ENCODE measurements at regions not wholly inside any gene's neighbourhood (a gene's known extent, or its start where the extent isn't known, plus 50 kb on each side); places are given as distances from the start of the nearest gene placed in this dataset.

- Histone ChIP-seq H3K36me3 (no peaks in the 10 kb centered on the region), H3K4me1 (ENCODE audit: low read depth) (no peaks in the 10 kb centered on the region), H3K27me3 (no peaks in the 10 kb centered on the region), H3K27ac (no peak overlapping the region), H3K9me3 (ENCODE audit: low read depth) (no peaks in the 10 kb centered on the region), H3K4me3 (no peak overlapping the region)
- TF ChIP-seq, protein P1, sequence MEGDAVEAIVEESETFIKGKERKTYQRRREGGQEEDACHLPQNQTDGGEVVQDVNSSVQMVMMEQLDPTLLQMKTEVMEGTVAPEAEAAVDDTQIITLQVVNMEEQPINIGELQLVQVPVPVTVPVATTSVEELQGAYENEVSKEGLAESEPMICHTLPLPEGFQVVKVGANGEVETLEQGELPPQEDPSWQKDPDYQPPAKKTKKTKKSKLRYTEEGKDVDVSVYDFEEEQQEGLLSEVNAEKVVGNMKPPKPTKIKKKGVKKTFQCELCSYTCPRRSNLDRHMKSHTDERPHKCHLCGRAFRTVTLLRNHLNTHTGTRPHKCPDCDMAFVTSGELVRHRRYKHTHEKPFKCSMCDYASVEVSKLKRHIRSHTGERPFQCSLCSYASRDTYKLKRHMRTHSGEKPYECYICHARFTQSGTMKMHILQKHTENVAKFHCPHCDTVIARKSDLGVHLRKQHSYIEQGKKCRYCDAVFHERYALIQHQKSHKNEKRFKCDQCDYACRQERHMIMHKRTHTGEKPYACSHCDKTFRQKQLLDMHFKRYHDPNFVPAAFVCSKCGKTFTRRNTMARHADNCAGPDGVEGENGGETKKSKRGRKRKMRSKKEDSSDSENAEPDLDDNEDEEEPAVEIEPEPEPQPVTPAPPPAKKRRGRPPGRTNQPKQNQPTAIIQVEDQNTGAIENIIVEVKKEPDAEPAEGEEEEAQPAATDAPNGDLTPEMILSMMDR (IDR thresholded peaks at IDR 0.05; ENCODE audit: low read depth, low read length) = no peak
- no peak for DNase-seq (ENCODE audit: low read depth in 1 of 2, low spot score in 1 of 2)
Observed at GRCh38 chr1:2867087-2867425, 65.6 kb upstream of the TTC34 start.

GRCh38 chr1:2867861-2868260, 66.4 kb upstream of the TTC34 start:
- DNase-seq (ENCODE audit: low read depth in 1 of 2, low spot score in 1 of 2) = no peak
- Histone ChIP-seq H3K27me3 (no peaks in the 10 kb centered on the region), H3K36me3 (no peaks in the 10 kb centered on the region), H3K27ac (no peak overlapping the region), H3K4me1 (ENCODE audit: low read depth) (no peaks in the 10 kb centered on the region), H3K9me3 (ENCODE audit: low read depth) (no peaks in the 10 kb centered on the region), H3K4me3 (no peak overlapping the region)
- TF ChIP-seq, protein P1 (IDR thresholded peaks at IDR 0.05; ENCODE audit: low read depth, low read length) = no peak

- TF ChIP-seq, protein P1 (IDR thresholded peaks at IDR 0.05; ENCODE audit: low read depth, low read length) = no peak
- no peak for DNase-seq (ENCODE audit: low read depth in 1 of 2, low spot score in 1 of 2)
- no peaks in the 10 kb centered on the region for H3K4me1 ChIP-seq (ENCODE audit: low read depth)
- H3K36me3 ChIP-seq = no peaks in the 10 kb centered on the region
- H3K27ac ChIP-seq = no peak overlapping the region
- no peaks in the 10 kb centered on the region for H3K27me3 ChIP-seq
- no peaks in the 10 kb centered on the region for H3K9me3 ChIP-seq (ENCODE audit: low read depth)
- no peak overlapping the region for H3K4me3 ChIP-seq
Observed at GRCh38 chr1:2868571-2869195, 67.2 kb upstream of the TTC34 start.

GRCh38 chr1:2871246-2871815, 69.8 kb upstream of the TTC34 start:
- no peaks in the 10 kb centered on the region for H3K9me3 ChIP-seq (ENCODE audit: low read depth)
- no peak for DNase-seq (ENCODE audit: low read depth in 1 of 2, low spot score in 1 of 2)
- no peaks in the 10 kb centered on the region for H3K36me3 ChIP-seq
- H3K4me1 ChIP-seq (ENCODE audit: low read depth) = no peaks in the 10 kb centered on the region
- H3K27ac ChIP-seq = no peak overlapping the region
- no peak overlapping the region for H3K4me3 ChIP-seq
- no peaks in the 10 kb centered on the region for H3K27me3 ChIP-seq
- TF ChIP-seq, protein P1 (IDR thresholded peaks at IDR 0.05; ENCODE audit: low read depth, low read length) = no peak

DNA sequence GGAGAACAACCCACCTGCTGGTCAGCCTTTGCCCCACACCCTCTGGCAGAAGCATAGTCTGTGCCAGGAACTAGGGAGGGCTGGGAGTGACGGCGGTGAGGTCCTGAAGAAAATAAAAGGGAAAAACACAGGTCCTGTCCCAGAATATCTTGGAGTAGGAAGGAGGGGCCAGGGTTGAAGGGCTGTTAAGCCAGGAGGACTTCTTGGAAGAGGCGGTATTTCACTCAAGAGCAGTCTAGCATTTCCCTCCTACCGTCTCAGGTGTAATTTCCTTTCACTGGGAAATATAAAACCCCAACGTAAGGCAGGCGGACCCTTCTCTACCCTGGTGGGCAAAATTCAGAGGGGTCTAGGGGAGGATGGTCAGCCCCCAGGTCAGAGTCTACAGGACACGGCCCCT, 72.7 kb upstream of the TTC34 start:
- H3K36me3 ChIP-seq = no peaks in the 10 kb centered on the region
- H3K4me3 ChIP-seq = no peak overlapping the region
- no peak overlapping the region for H3K27ac ChIP-seq
- no peaks in the 10 kb centered on the region for H3K27me3 ChIP-seq
- no peaks in the 10 kb centered on the region for H3K4me1 ChIP-seq (ENCODE audit: low read depth)
- H3K9me3 ChIP-seq (ENCODE audit: low read depth) = no peaks in the 10 kb centered on the region
- DNase-seq (ENCODE audit: low read depth in 1 of 2, low spot score in 1 of 2) = no peak
- TF ChIP-seq, protein P1 (IDR thresholded peaks at IDR 0.05; ENCODE audit: low read depth, low read length) = no peak
